ENCODE measurements at regions not wholly inside any gene's neighbourhood (a gene's known extent, or its start where the extent isn't known, plus 50 kb on each side); places are given as distances from the start of the nearest gene placed in this dataset.

DNA sequence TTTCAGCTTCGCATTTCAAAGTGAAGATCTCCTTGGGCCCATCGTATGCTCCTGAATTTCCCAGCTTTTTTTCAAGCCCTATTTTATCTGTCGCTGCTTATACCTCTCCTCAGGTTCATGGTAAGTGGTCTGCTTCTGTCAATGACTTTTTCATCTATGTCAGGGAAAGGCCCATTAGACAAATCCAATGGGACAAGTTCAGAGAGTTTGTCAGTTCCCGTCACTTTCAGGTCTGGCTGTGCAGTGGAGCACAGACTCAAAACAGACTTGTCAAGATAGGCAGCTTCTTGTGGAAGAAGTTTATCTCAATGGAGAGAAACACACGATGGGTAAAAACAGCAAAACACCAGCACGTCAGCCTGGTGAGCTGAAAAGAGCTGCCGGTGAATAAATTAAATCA lies 100.9 kb upstream of the KLF7 start:
- H3K9me3 Mint-ChIP-seq: no peaks in the 10 kb centered on the region
- no peak overlapping the region for H3K4me3 Mint-ChIP-seq
- POLR2A ChIA-PET: no interaction called here
- intact Hi-C loops (cut with micrococcal nuclease): no loop called here
- no peaks in the 10 kb centered on the region for H3K36me3 Mint-ChIP-seq (ENCODE audit: low read depth)
- ATAC-seq (ENCODE audit: low read depth) (no peak), DNase-seq (no peak)
- no peaks in the 10 kb centered on the region for H3K27me3 Mint-ChIP-seq
- H3K4me1 Mint-ChIP-seq: peaks cover 7% of the 10 kb centered on the region
- no peak for TF ChIP-seq CTCF (IDR thresholded peaks at IDR 0.05)
- H3K27ac Mint-ChIP-seq: no peak overlapping the region
- CTCF ChIA-PET: no interaction called here

DNA sequence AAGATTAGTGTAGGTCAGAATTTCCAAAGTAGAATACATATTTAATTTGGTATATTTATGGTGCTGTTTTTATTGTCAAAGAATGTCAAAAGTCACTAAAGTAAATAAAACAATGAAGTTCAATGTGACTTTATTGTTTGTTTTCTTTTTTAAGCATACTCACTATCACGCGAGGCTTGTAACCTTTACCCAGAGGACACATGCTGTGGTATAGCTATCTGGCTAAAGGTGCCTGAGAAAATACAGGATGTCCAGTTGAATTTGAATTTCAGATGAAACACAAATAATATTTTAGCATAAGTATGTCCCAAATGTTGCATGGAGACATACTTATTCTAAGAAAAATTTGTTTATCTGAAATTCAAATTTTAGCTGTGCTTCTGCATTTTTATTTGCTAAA lies 103.3 kb upstream of the KLF7 start:
- no peaks in the 10 kb centered on the region for H3K9me3 Mint-ChIP-seq
- no peak for TF ChIP-seq CTCF (IDR thresholded peaks at IDR 0.05)
- intact Hi-C loops (cut with micrococcal nuclease): no loop called here
- H3K4me3 Mint-ChIP-seq: no peak overlapping the region
- peaks cover 7% of the 10 kb centered on the region for H3K4me1 Mint-ChIP-seq
- no peaks in the 10 kb centered on the region for H3K36me3 Mint-ChIP-seq (ENCODE audit: low read depth)
- no peaks in the 10 kb centered on the region for H3K27me3 Mint-ChIP-seq
- H3K27ac Mint-ChIP-seq: no peak overlapping the region
- CTCF ChIA-PET: no interaction called here
- no peak for DNase-seq
- POLR2A ChIA-PET: no interaction called here
- ATAC-seq (ENCODE audit: low read depth): no peak

DNA sequence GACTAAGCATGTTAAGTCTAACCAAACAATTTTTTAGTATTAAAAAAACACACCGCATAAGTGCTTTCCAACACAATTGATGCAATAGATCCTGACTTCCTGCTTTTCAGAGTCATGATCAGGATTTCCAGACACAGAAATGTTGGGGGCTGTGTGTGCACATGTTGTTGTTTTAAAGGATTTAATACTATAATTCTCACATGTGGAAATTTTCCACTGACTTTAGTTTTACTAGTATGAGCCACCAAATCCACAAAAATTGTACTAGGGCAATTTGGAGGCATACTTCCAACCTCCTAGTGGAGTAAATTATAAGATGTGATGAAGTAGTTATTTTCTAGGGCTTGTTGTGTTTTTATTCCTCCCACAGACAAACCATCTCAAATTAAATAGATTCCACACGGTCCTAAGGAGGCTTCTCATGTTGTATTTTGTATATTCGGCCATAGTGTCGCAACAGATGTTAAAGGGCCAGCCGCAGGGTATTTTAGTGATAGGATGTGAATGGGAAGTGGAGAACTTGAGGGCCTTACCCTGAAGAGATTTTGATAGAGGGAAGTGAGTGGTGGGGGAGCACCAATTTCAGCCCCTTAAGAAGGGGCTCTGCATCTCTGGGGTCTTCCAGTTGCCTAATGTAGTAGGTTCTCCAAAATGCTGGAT lies 108.9 kb upstream of the KLF7 start:
- Mint-ChIP-seq H3K4me1 (no peaks in the 10 kb centered on the region), H3K4me3 (no peak overlapping the region), H3K36me3 (ENCODE audit: low read depth) (no peaks in the 10 kb centered on the region), H3K27me3 (no peaks in the 10 kb centered on the region), H3K27ac (no peak overlapping the region), H3K9me3 (no peaks in the 10 kb centered on the region)
- ChIA-PET CTCF (no interaction called here), POLR2A (no interaction called here)
- ATAC-seq (ENCODE audit: low read depth) (no peak), DNase-seq (no peak)
- TF ChIP-seq CTCF (IDR thresholded peaks at IDR 0.05): no peak
- intact Hi-C loops (cut with micrococcal nuclease): no loop called here

DNA sequence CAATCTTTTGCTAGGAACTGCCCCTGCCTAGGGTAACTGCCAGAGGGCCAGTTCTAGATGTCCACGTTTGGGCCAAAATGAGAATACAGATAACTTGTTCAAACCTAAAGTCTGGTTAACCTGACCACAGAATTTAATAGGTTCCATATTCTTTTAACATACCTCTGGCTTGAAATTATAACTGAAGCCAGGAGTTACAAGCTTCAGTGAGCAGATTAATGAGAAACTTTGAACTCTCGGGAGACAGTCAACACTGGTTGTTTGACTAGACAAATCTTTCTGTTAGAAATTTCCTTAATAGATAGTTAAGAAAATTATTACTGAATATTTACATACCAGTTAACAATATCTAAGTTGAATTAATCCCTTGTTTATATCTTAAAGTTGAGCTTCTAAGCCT lies 110.0 kb upstream of the KLF7 start:
- Mint-ChIP-seq H3K4me1 (no peaks in the 10 kb centered on the region), H3K27me3 (no peaks in the 10 kb centered on the region), H3K9me3 (no peaks in the 10 kb centered on the region), H3K27ac (no peak overlapping the region), H3K4me3 (no peak overlapping the region), H3K36me3 (ENCODE audit: low read depth) (no peaks in the 10 kb centered on the region)
- no peak for DNase-seq
- CTCF ChIA-PET: no interaction called here
- intact Hi-C loops (cut with micrococcal nuclease): no loop called here
- no peak for TF ChIP-seq CTCF (IDR thresholded peaks at IDR 0.05)
- ATAC-seq (ENCODE audit: low read depth): no peak
- POLR2A ChIA-PET: no interaction called here

DNA sequence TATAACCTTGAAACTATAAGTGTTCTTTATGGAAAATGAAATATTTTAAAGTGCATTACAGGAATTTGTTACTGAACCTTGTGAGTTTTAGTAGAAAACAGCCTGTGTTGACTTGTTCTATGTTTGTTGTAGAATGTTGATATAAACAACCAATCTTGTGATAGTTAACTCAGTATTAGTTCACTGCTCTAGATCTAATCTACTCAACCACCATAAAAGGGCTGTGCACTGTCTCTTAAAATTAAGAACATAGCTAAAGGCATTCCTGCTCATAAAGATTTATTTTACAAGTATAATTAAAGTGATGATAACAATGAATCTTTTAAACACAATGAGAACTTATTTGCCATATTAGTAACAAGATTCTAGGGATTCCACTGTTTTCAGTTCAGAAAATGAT lies 110.5 kb upstream of the KLF7 start:
- no peak for ATAC-seq (ENCODE audit: low read depth)
- CTCF ChIA-PET: no interaction called here
- Mint-ChIP-seq H3K27me3 (no peaks in the 10 kb centered on the region), H3K4me1 (no peaks in the 10 kb centered on the region), H3K9me3 (no peaks in the 10 kb centered on the region), H3K4me3 (no peak overlapping the region), H3K27ac (no peak overlapping the region), H3K36me3 (ENCODE audit: low read depth) (no peaks in the 10 kb centered on the region)
- no peak for TF ChIP-seq CTCF (IDR thresholded peaks at IDR 0.05)
- POLR2A ChIA-PET: no interaction called here
- DNase-seq: no peak
- intact Hi-C loops (cut with micrococcal nuclease): no loop called here

Measured in activated B cell treated with CpG ODN at 0.5 μM for 24 hours (primary cell).